HG03060 (cell line): ENCODE measurements at regions not wholly inside any gene's neighbourhood (a gene's known extent, or its start where the extent isn't known, plus 50 kb on each side); places are given as distances from the start of the nearest gene placed in this dataset.

Experiments used
- ATAC-seq: cut with Tn5 transposase; IDR thresholded peaks from one replicate; pipeline ENCODE4 v1.9.1; 2021; ENCODE audit warnings: low read depth, moderate number of reproducible peaks; ENCODE audit not compliant: unreplicated experiment

DNA sequence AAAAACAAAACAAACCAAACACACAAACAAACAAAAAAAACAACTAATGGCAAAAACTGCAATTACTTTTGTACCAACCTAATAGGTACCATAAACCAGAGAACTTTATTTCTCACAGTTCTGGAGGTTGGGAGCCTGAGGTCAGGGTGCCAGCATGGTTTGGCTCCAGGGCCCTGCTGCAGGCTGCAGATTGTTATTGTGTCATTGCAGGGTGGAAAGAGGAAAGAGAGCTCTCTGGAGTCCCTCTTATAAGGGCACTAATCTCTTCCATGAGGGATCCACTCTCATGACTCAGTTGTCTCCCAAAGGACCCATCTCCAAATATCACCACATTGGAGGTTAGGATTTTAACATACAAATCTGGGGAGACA, 64.9 kb upstream of the CPEB4 start:
- ATAC-seq = no peak

- no peak for ATAC-seq
These were observed 64.2 kb upstream of the CPEB4 start for GRCh38 chr5:173823721-173824567.

GRCh38 chr5:173825215-173825865, 62.8 kb upstream of the CPEB4 start:
- ATAC-seq = no peak

- ATAC-seq = no peak
These were observed 62.1 kb upstream of the CPEB4 start for GRCh38 chr5:173826086-173826427.

DNA sequence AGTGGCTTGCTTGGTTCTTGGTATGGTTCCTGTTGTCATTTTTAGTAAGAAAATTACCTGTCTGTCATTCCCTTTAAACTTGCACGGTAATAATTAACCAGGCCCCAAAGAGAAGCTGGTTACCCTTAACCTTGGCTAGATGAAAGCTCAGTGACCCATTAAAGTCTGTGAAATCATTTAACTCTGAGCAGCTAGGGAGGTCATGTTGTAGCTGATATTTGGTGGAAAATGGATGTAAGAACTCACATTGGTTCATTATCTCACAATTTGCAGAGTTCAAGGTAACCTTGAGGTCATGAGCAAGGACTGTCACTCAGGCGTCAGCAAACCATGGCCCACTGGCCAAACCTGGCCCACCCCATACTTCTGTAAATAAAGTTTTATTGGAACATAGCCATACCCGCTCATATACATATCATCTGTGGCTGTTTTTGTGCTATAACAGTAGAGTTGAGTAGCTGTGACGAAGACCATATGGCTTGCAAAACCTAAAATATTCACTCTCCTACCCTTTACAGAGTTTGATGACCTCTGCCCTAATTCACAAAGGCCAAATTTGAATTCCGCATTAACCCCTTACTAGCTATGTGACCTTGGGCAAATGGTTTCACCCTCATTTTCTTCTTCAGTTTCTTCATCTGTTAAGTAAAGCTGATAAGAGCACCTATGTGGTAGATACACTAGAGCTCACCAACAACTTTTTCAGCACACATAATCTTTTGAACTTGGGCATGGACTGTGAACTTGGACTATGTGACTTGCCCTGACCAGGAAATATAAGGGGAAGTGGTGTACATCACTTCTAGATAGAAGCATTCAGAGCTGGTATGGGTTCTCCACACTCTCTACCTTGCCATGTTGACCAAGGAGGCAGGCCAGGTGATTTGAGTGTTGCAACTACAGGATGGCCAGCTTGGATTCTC, 61.5 kb upstream of the CPEB4 start:
- ATAC-seq = no peak

DNA sequence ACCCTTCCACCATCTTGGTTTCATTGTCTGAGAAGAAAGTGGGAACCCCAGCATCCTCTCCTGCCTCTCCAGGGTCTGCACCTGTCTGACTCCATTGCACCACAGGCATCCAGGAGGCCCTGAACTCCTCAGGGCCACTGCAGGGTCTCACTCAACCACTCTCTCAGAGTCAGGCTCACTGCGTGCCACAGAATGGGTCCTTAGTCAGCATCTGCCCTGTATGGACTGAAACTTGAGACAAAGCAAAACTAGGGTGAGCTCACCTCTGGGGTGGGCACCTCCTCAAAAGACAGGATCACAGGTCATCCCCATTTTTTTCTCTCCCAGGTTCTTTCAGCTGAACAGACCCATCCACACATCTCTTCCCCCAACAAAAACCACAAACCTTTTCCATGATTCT, 59.2 kb upstream of the CPEB4 start:
- ATAC-seq = no peak

DNA sequence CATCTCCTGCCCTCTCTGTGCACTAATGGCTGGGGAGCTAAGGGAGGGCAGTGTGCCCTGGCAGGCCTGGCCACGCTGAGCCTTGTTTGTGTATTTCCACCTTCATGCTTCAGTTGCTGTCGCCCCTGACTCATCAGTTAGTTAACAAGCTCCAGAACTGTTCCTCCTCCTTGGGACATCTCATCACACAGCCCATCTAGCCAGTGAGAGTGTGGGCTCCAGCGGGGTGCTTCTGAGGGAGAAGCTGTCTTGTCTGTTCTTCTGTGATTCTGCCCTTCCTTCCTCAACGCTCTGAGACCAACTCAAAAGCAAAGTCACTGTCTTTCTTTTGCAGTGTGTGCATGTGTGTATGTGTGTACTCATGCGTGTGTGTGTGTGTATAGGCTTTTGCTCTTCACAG, 58.3 kb upstream of the CPEB4 start:
- no peak for ATAC-seq

GRCh38 chr5:173830421-173830820, 57.7 kb upstream of the CPEB4 start:
- no peak for ATAC-seq

- ATAC-seq = no peak
These were observed 56.8 kb upstream of the CPEB4 start for GRCh38 chr5:173831196-173831914.

DNA sequence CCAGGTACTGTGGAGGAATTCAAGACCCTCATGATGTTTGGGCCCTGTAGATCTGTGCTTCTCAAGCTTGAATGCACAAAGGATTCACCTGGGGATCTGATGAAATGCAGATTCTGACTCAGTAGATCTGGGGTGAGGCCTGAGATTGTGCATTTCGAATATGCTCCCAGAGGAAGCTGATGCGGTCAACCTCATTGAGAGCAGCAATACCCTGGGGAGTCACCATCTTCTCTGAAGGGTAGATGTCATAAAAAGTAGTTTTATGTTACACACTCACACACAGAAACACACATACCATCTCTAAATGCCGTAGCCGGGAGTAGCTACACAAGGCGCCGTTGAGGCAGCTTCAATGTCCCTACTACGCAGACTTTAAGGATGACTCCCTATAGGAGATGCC, 55.8 kb upstream of the CPEB4 start:
- ATAC-seq = peak; percentile 45

DNA sequence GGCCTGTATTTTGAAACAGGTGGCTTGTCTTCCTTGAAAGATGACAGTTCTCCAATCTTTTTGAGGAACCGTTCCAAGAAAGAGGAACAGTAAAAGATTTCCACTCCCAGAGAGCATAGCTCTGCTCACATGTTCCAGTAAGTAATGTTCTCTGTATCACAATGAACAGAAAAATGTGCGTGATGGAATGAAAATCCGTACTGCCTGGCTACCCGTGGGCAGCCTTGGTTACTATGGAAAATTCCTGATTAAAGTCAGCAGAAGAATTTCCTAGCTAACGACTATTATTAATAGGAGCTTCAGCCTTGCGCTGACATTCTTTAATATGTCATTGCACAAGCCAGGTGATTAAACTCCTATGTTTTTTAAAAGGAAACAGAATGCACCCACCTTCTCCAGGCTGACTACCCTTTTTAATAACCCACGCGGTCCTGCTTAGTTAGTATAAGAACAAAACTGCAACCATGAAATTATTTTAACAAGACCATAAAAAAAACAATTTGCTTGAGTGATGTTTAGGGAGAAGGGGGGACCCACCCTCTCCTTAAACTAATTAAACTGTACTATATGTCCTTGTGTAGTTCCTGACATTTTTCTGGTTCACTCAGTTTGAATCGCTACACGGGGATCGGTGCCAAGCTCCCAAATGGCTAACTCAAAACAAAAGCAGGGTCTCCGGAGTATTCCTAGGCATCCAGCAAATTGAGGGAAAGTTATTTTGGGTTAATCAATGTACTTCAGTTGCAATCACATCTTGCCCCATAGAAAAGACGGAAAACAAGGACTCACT, 54.8 kb upstream of the CPEB4 start:
- no peak for ATAC-seq

- no peak for ATAC-seq
These were observed 53.9 kb upstream of the CPEB4 start for GRCh38 chr5:173834071-173834771.

- no peak for ATAC-seq
These were observed 53.0 kb upstream of the CPEB4 start for GRCh38 chr5:173835131-173835530.

DNA sequence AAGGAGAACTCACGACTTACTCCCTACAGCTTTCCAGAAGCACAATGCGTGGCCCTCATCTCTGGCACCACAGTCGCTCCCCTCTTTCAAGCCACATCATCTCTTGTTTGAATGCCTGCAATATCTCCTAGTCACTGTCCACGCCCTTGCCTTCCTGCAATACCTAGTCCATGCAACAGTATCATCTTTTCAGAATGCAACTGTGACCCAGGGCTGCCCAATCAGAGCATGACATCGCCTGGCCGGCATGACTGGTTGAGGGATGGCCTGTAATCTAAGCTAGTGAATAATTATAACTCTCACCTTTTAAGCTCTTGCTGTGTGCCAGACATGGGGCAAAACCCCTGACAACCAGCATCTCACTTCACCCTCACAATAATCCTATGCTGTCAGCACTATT, 52.5 kb upstream of the CPEB4 start:
- no peak for ATAC-seq

- ATAC-seq = no peak
These were observed 50.5 kb upstream of the CPEB4 start for GRCh38 chr5:173837654-173838053.
